ENCODE measurements at regions not wholly inside any gene's neighbourhood (a gene's known extent, or its start where the extent isn't known, plus 50 kb on each side); places are given as distances from the start of the nearest gene placed in this dataset.

- Histone ChIP-seq H3K27me3 (no peaks in the 10 kb centered on the region), H3K4me1 (replicated peaks in 1 of 2) (peaks cover 0 to 8% of the 10 kb centered on the region in 2 donors), H3K9me3 (replicated peaks in 1 of 3) (no peaks in the 10 kb centered on the region), H3K36me3 (replicated peaks in 1 of 2) (no peaks in the 10 kb centered on the region), H3K27ac (no peak overlapping the region), H3K4me3 (no peak overlapping the region)
- intact Hi-C loops (cut with DNase I): no loop called here
- no peak for DNase-seq
- TF ChIP-seq POLR2A (IDR thresholded peaks at IDR 0.05) (no peak), CTCF (IDR thresholded peaks at IDR 0.05) (no peak)
Measured at GRCh38 chr6:81857812-81858211, 105.3 kb upstream of the TENT5A start.

- Histone ChIP-seq H3K9me3 (replicated peaks in 1 of 3) (no peaks in the 10 kb centered on the region), H3K4me1 (replicated peaks in 1 of 2) (peaks cover 0 to 8% of the 10 kb centered on the region in 2 donors), H3K27me3 (no peaks in the 10 kb centered on the region), H3K4me3 (no peak overlapping the region), H3K27ac (no peak overlapping the region), H3K36me3 (replicated peaks in 1 of 2) (no peaks in the 10 kb centered on the region)
- no peak for TF ChIP-seq CTCF (IDR thresholded peaks at IDR 0.05)
- TF ChIP-seq POLR2A (IDR thresholded peaks at IDR 0.05): no peak
- 64 to 88% (median 71%) methylated on average over 1 of the region's 1 CpG for WGBS, 4 donors
- intact Hi-C loops (cut with DNase I): no loop called here
- DNase-seq: no peak
Measured at GRCh38 chr6:81856872-81857271, 104.4 kb upstream of the TENT5A start.

GRCh38 chr6:81854474-81854873 is 102.0 kb upstream of the TENT5A start:
- peaks cover 0 to 8% of the 10 kb centered on the region in 2 donors for H3K4me1 ChIP-seq (replicated peaks in 1 of 2)
- TF ChIP-seq POLR2A (IDR thresholded peaks at IDR 0.05) (no peak), CTCF (IDR thresholded peaks at IDR 0.05) (no peak)
- no peaks in the 10 kb centered on the region for H3K27me3 ChIP-seq
- no peaks in the 10 kb centered on the region for H3K9me3 ChIP-seq (replicated peaks in 1 of 3)
- intact Hi-C loops (cut with DNase I): no loop called here
- 91 to 95% (median 91%) methylated on average over 2 of the region's 2 CpGs for whole genome bisulfite sequencing, 4 donors
- no peak overlapping the region for H3K27ac ChIP-seq
- no peak for DNase-seq
- H3K4me3 ChIP-seq: no peak overlapping the region
- no peaks in the 10 kb centered on the region for H3K36me3 ChIP-seq (replicated peaks in 1 of 2)

- H3K27ac ChIP-seq: no peak overlapping the region
- H3K4me3 ChIP-seq: no peak overlapping the region
- H3K9me3 ChIP-seq (replicated peaks in 1 of 3): no peaks in the 10 kb centered on the region
- TF ChIP-seq POLR2A (IDR thresholded peaks at IDR 0.05) (no peak), CTCF (IDR thresholded peaks at IDR 0.05) (no peak)
- peaks cover 0 to 8% of the 10 kb centered on the region in 2 donors for H3K4me1 ChIP-seq (replicated peaks in 1 of 2)
- no peak for DNase-seq
- intact Hi-C loops (cut with DNase I): no loop called here
- no peaks in the 10 kb centered on the region for H3K36me3 ChIP-seq (replicated peaks in 1 of 2)
- 54 to 60% (median 57%) methylated on average over 2 of the region's 2 CpGs for WGBS, 4 donors
- no peaks in the 10 kb centered on the region for H3K27me3 ChIP-seq
Measured at GRCh38 chr6:81853975-81854374, 101.5 kb upstream of the TENT5A start.
